GM12874 (cell line): ENCODE measurements at regions not wholly inside any gene's neighbourhood (a gene's known extent, or its start where the extent isn't known, plus 50 kb on each side); places are given as distances from the start of the nearest gene placed in this dataset.

Experiments used
- CTCF ChIP-seq: IDR thresholded peaks from 2 replicates; pipeline ENCODE4 v1.5.1; 2011; ENCODE audit warnings: low read depth, mild to moderate bottlenecking, control low read depth, low read length, moderate library complexity; ENCODE audit not compliant: insufficient read depth

- no peak for TF ChIP-seq CTCF
Measured at GRCh38 chr5:96072791-96073165, 111.1 kb upstream of the ELL2 start.

- no peak for TF ChIP-seq CTCF
Measured at GRCh38 chr5:96072138-96072790, 110.6 kb upstream of the ELL2 start.

GRCh38 chr5:96070622-96071225 is 109.1 kb upstream of the ELL2 start:
- TF ChIP-seq CTCF: no peak

- no peak for TF ChIP-seq CTCF
Measured at GRCh38 chr5:96067894-96068614, 106.4 kb upstream of the ELL2 start.

GRCh38 chr5:96067251-96067650 is 105.6 kb upstream of the ELL2 start:
- no peak for TF ChIP-seq CTCF

- no peak for TF ChIP-seq CTCF
Measured at GRCh38 chr5:96066386-96066719, 104.7 kb upstream of the ELL2 start.

- TF ChIP-seq CTCF: no peak
Measured at GRCh38 chr5:96065685-96066385, 104.2 kb upstream of the ELL2 start.
